K562 (cell line): ENCODE measurements at regions not wholly inside any gene's neighbourhood (a gene's known extent, or its start where the extent isn't known, plus 50 kb on each side); places are given as distances from the start of the nearest gene placed in this dataset.

Source experiments
- ATAC-seq: fragments of 200-7000 bp; cut with Tn5 transposase; 3 replicates; pipeline ENCODE4 v1.9.1; 2020; ENCODE audit warnings: moderate library complexity
- BruUV-seq: library from RNA; stranded (reverse); fragments of 400-500 nt; replicated peaks from 2 replicates; lab custom pipeline; 2021; lab: Mats Ljungman, UMichigan
- CTCF ChIA-PET: fragments of 300-600 bp; formaldehyde crosslinking; extraction: SDS; loops from one replicate; lab custom pipeline; 2021; ENCODE audit warnings: low intra/inter-chr PET ratio; lab: Yijun Ruan, JAX
- POLR2A ChIA-PET: fragments of 300-600, 350-650 bp; sonication (Branson Sonifier 250); formaldehyde crosslinking; extraction: SDS; loops from one replicate; lab custom pipeline; 2021; ENCODE audit warnings: antibody characterized with exemption, inconsistent platforms; lab: Yijun Ruan, JAX
- DNase-seq, 4 experiments: peaks; one replicate each; pipeline versions ENCODE4 v3.0.0 to v3.0.0-alpha.2; 2011 to 2018; ENCODE audit warnings: low spot score in 3 of 4, mixed read lengths in 3 of 4; ENCODE audit errors: extremely low read depth in 1 of 4
- FAIRE-seq: peaks from 2 replicates; lab custom pipeline; 2011; peaks lifted over from hg19 to GRCh38; lab: Jason Lieb, UNC
- H2AFZ ChIP-seq: 2 replicates; pipeline ENCODE4 v1.6.0; 2011; ENCODE audit warnings: low read depth, low read length, control low read depth, inconsistent platforms
- H3K27ac ChIP-seq: fragments of 200-600 bp; 3 replicates; pipeline ENCODE4 v1.8.0; 2011; ENCODE audit warnings: low read depth, mild to moderate bottlenecking, control low read depth, inconsistent platforms, low read length, moderate library complexity, mixed read lengths; ENCODE audit errors: extremely low read depth
- H3K27me3 ChIP-seq, 2 experiments: fragments of 300-600 bp in 1 of 2; 2 replicates in 1 of 2; 3 replicates in 1 of 2; pipeline versions ENCODE4 v1.6.0 to v1.8.0; 2011; ENCODE audit warnings: inconsistent platforms in 2 of 2, low read length in 2 of 2, mild to moderate bottlenecking in 1 of 2, mixed read lengths in 1 of 2, moderate library complexity in 1 of 2; ENCODE audit not compliant: control insufficient read depth in 2 of 2, insufficient read depth in 2 of 2
- H3K36me3 ChIP-seq: fragments of 300-600 bp; 3 replicates; pipeline ENCODE4 v1.8.0; 2011; ENCODE audit warnings: mild to moderate bottlenecking, low read length, inconsistent platforms; ENCODE audit not compliant: control insufficient read depth, insufficient read depth
- H3K4me1 ChIP-seq, 2 experiments: fragments of 200-600 bp in 1 of 2; replicated peaks in 1 of 2; 2 replicates in 1 of 2; 3 replicates in 1 of 2; pipeline versions ENCODE4 v1.5.1 to v1.8.0; 2011; ENCODE audit warnings: inconsistent platforms in 2 of 2, low read length in 2 of 2, mild to moderate bottlenecking in 1 of 2, mixed read lengths in 1 of 2, moderate library complexity in 1 of 2; ENCODE audit not compliant: control insufficient read depth in 2 of 2, insufficient read depth in 2 of 2
- H3K4me2 ChIP-seq: 2 replicates; pipeline ENCODE4 v1.6.1; 2011; ENCODE audit warnings: low read length, control low read depth, inconsistent platforms, mixed read lengths; ENCODE audit not compliant: insufficient read depth
- H3K4me3 ChIP-seq: fragments of 200-600 bp; sonication (generic), shearing (Covaris generic); 2 replicates; pipeline ENCODE4 v1.5.1; 2016; ENCODE audit warnings: control low read depth, inconsistent platforms
- H3K79me2 ChIP-seq: fragments of 200-600 bp; 3 replicates; pipeline ENCODE4 v1.8.0; 2011; ENCODE audit warnings: low read length, inconsistent platforms; ENCODE audit not compliant: control insufficient read depth, insufficient read depth
- H3K9ac ChIP-seq, 2 experiments: 2 replicates each; pipeline versions ENCODE4 v1.6.0 to v1.6.1; 2011; ENCODE audit warnings: low read depth in 2 of 2, low read length in 2 of 2, control low read depth in 1 of 2, inconsistent platforms in 1 of 2, mild to moderate bottlenecking in 1 of 2, mixed read lengths in 1 of 2; ENCODE audit not compliant: insufficient read depth in 1 of 2
- H3K9me1 ChIP-seq: one replicate; pipeline ENCODE4 v1.6.0; 2011; ENCODE audit warnings: inconsistent platforms, mild to moderate bottlenecking, low read length, moderate library complexity; ENCODE audit not compliant: control insufficient read depth, insufficient read depth
- H3K9me3 ChIP-seq: replicated peaks from 2 replicates; pipeline ENCODE4 v1.5.1; 2011; ENCODE audit warnings: low read depth, low read length, inconsistent platforms; ENCODE audit not compliant: control insufficient read depth, insufficient read depth
- H4K20me1 ChIP-seq: replicated peaks from 2 replicates; pipeline ENCODE4 v1.6.1; 2011; ENCODE audit warnings: low read length, inconsistent platforms, mixed read lengths; ENCODE audit not compliant: control insufficient read depth, insufficient read depth
- HLTF ChIP-seq: fragments of 450-650 bp; IDR thresholded peaks from 2 replicates; pipeline ENCODE4 v1.6.1; 2016
- NFYB ChIP-seq: IDR thresholded peaks from 2 replicates; pipeline ENCODE4 v1.6.1; 2011; ENCODE audit warnings: mild to moderate bottlenecking, moderate library complexity; ENCODE audit not compliant: insufficient read length; ENCODE audit errors: extremely low read depth
- NR1H2 ChIP-seq: sonication (generic); formaldehyde crosslinking; IDR thresholded peaks from 2 replicates; pipeline ENCODE4 v1.4.0; 2020; ENCODE audit warnings: mild to moderate bottlenecking, missing genetic modification reagents
- PCBP1 ChIP-seq: fragments of 200-400 bp; formaldehyde crosslinking; IDR thresholded peaks from 2 replicates; pipeline ENCODE4 v1.6.1; 2018; ENCODE audit warnings: mild to moderate bottlenecking, low read depth, low read length; ENCODE audit not compliant: poor library complexity, severe bottlenecking
- RAD51 ChIP-seq: fragments of 450-650 bp; IDR thresholded peaks from 2 replicates; pipeline ENCODE4 v1.7.1; 2016; ENCODE audit warnings: low read depth, mild to moderate bottlenecking, borderline replicate concordance
- WGBS: fragments of 100-300 bp; shearing (Covaris generic); methylation state at CpG from one replicate; pipeline ENCODE4 v1.1.6; 2016; ENCODE audit warnings: low coverage, mixed read lengths; ENCODE audit not compliant: insufficient coverage; ENCODE audit errors: missing lambda C conversion rate; 5-methylcytosine and 5-hydroxymethylcytosine counted together
- in situ Hi-C: fragments of 300-500 bp; cut with MboI; formaldehyde crosslinking; loops from 4 replicates; pipeline ENCODE4 v1.15.0; 2018; ENCODE audit warnings: inconsistent platforms, mixed read lengths
- intact Hi-C: fragments of 100-400 bp; cut with micrococcal nuclease; formaldehyde crosslinking; loops from 2 replicates; pipeline ENCODE4 v1.14.2; 2022
- TF ChIP-seq, protein P1 (sequence below): sonication (generic); formaldehyde crosslinking; IDR thresholded peaks from 2 replicates; pipeline ENCODE4 v1.9.0; 2022; ENCODE audit warnings: mild to moderate bottlenecking, missing genetic modification reagents
- TF ChIP-seq, protein P2 (sequence below): IDR thresholded peaks from 2 replicates; pipeline ENCODE4 v1.6.1; 2016; ENCODE audit warnings: missing genetic modification characterization, missing compliant biosample characterization
- TF ChIP-seq, protein P3 (sequence below): sonication (generic); formaldehyde crosslinking; IDR thresholded peaks from 2 replicates; pipeline ENCODE4 v1.5.0; 2020; ENCODE audit warnings: missing genetic modification reagents

DNA sequence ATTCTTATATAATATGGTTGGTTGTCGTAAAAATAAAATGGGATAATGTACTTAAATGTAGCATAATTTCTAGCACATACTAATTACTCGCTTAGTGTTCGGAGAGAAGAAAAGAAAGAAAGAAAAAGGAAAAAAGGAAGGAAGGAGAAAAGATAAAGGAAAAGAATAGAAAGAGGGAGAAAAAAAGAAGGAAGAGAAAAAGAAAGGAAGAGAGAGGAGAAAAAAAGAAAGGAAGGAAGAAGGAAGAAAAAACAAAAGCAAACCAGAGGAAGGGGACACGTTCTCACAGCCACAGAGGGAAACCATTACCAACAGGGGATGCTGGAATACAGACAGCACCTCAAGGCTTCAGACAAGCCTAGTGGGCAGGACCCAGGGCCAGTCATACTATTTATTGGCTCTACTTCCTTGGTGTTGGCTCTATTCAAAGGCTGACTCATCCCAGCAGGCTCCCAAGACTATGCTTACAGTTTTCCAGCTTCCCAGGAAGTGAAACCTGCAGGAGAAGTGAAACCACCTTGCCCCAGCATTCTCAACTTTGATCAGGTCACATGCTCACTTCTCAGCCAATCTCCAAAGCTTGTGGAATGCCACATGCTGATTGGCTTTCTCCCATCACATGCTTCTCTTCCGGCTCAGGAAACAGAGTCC is 273.5 kb upstream of the IRX5 start:
- Histone ChIP-seq H3K36me3 (no peaks in the 10 kb centered on the region), H3K9ac (no peak overlapping the region), H3K9me1 (no peaks in the 10 kb centered on the region), H3K4me1 (no peaks in the 10 kb centered on the region), H4K20me1 (no peaks in the 10 kb centered on the region), H3K4me2 (no peak overlapping the region), H3K9me3 (no peaks in the 10 kb centered on the region), H3K79me2 (no peaks in the 10 kb centered on the region), H3K27ac (no peak overlapping the region), H3K27me3 (peaks cover 3 to 5% of the 10 kb centered on the region in 2 experiments; a peak in 3 of 5 replicates), H3K4me3 (no peak overlapping the region), H2AFZ (no peak overlapping the region)
- TF ChIP-seq, protein P1, sequence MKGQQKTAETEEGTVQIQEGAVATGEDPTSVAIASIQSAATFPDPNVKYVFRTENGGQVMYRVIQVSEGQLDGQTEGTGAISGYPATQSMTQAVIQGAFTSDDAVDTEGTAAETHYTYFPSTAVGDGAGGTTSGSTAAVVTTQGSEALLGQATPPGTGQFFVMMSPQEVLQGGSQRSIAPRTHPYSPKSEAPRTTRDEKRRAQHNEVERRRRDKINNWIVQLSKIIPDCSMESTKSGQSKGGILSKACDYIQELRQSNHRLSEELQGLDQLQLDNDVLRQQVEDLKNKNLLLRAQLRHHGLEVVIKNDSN (CRISPR knock-in tag): 0 out of 2 replicates have a peak, but pooled peaks have one; percentile 9
- TF ChIP-seq RAD51 (peak; percentile 77), NR1H2 (CRISPR knock-in tag) (no peak), PCBP1 (no peak), HLTF (no peak), NFYB (peak; percentile 20)
- TF ChIP-seq, protein P2, sequence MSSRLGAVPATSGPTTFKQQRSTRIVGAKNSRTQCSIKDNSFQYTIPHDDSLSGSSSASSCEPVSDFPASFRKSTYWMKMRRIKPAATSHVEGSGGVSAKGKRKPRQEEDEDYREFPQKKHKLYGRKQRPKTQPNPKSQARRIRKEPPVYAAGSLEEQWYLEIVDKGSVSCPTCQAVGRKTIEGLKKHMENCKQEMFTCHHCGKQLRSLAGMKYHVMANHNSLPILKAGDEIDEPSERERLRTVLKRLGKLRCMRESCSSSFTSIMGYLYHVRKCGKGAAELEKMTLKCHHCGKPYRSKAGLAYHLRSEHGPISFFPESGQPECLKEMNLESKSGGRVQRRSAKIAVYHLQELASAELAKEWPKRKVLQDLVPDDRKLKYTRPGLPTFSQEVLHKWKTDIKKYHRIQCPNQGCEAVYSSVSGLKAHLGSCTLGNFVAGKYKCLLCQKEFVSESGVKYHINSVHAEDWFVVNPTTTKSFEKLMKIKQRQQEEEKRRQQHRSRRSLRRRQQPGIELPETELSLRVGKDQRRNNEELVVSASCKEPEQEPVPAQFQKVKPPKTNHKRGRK (tag): peak; percentile 91
- TF ChIP-seq, protein P3, sequence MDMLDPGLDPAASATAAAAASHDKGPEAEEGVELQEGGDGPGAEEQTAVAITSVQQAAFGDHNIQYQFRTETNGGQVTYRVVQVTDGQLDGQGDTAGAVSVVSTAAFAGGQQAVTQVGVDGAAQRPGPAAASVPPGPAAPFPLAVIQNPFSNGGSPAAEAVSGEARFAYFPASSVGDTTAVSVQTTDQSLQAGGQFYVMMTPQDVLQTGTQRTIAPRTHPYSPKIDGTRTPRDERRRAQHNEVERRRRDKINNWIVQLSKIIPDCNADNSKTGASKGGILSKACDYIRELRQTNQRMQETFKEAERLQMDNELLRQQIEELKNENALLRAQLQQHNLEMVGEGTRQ (CRISPR knock-in tag): peak; percentile 85
- WGBS: 2% methylated on average over 4 of the region's 5 CpGs
- intact Hi-C loops: no loop called here
- CTCF ChIA-PET: no interaction called here
- no peak; the same call in 2 of the 3 replicates for ATAC-seq
- POLR2A ChIA-PET: no interaction called here
- DNase-seq: no peak
- BruUV-seq: no TSS peak
- in situ Hi-C loops: no loop called here
- FAIRE-seq: no peak
